Neural cell (in vitro differentiated cells): ENCODE measurements at regions not wholly inside any gene's neighbourhood (a gene's known extent, or its start where the extent isn't known, plus 50 kb on each side); places are given as distances from the start of the nearest gene placed in this dataset.

Source experiments
- H2AFZ ChIP-seq: fragments of 200-600, 300-800 bp; sonication (generic), shearing (Covaris generic); 2 replicates; pipeline ENCODE4 v1.6.0; 2014; ENCODE audit warnings: low read depth, mild to moderate bottlenecking, antibody characterized with exemption, low read length, moderate library complexity
- H3F3A ChIP-seq: fragments of 200-600 bp; shearing (Covaris generic); 2 replicates; pipeline ENCODE4 v1.6.1; 2016; ENCODE audit warnings: mild to moderate bottlenecking, moderate library complexity, mixed read lengths, antibody characterized with exemption, low read length; ENCODE audit not compliant: insufficient read depth, poor library complexity, severe bottlenecking
- H3K27ac ChIP-seq: fragments of 200-600, 300-800 bp; sonication (generic), shearing (Covaris generic); 2 replicates; pipeline ENCODE4 v1.5.1; 2014; ENCODE audit warnings: mild to moderate bottlenecking, low read length, moderate library complexity
- H3K27me3 ChIP-seq: fragments of 300-800, 200-600 bp; sonication (generic), shearing (Covaris generic); 2 replicates; pipeline ENCODE4 v1.6.0; 2014; ENCODE audit warnings: mild to moderate bottlenecking, low read depth, low read length, moderate library complexity; ENCODE audit not compliant: insufficient read depth
- H3K36me3 ChIP-seq: fragments of 300-800, 200-600 bp; sonication (generic), shearing (Covaris generic); 2 replicates; pipeline ENCODE4 v1.5.1; 2014; ENCODE audit warnings: mild to moderate bottlenecking, antibody characterized with exemption, low read length, moderate library complexity; ENCODE audit not compliant: insufficient read depth
- H3K4me2 ChIP-seq: fragments of 300-800, 200-600 bp; sonication (generic), shearing (Covaris generic); 2 replicates; pipeline ENCODE4 v1.6.0; 2014; ENCODE audit warnings: mild to moderate bottlenecking, low read length
- H3K4me3 ChIP-seq: fragments of 300-800, 200-600 bp; sonication (generic), shearing (Covaris generic); 2 replicates; pipeline ENCODE4 v1.5.1; 2014; ENCODE audit warnings: mild to moderate bottlenecking, low read length, moderate library complexity
- H3K79me2 ChIP-seq: fragments of 200-600 bp; shearing (Covaris generic); replicated peaks from 2 replicates; pipeline ENCODE4 v1.6.0; 2014; ENCODE audit warnings: mild to moderate bottlenecking, low read length, moderate library complexity; ENCODE audit not compliant: insufficient read depth
- H3K9ac ChIP-seq: fragments of 300-800, 200-600 bp; sonication (generic), shearing (Covaris generic); 2 replicates; pipeline ENCODE4 v1.6.1; 2016; ENCODE audit warnings: mild to moderate bottlenecking, low read length, mixed read lengths
- H3K9me2 ChIP-seq: fragments of 200-600 bp; shearing (Covaris generic); 2 replicates; pipeline ENCODE4 v1.6.1; 2016; ENCODE audit warnings: mild to moderate bottlenecking, low read length, mixed read lengths; ENCODE audit not compliant: insufficient read depth
- H3K9me3 ChIP-seq: fragments of 200-600, 300-800 bp; sonication (generic), shearing (Covaris generic); 2 replicates; pipeline ENCODE4 v1.6.1; 2016; ENCODE audit warnings: mild to moderate bottlenecking, mixed run types, low read length, moderate library complexity, mixed read lengths
- H4K20me1 ChIP-seq: fragments of 200-600 bp; shearing (Covaris generic); 2 replicates; pipeline ENCODE4 v1.6.1; 2016; ENCODE audit warnings: mild to moderate bottlenecking, mixed run types; ENCODE audit not compliant: insufficient read depth
- EP300 ChIP-seq: fragments of 450-650 bp; conservative IDR thresholded peaks from 2 replicates; pipeline ENCODE4 v1.6.1; 2014; ENCODE audit warnings: antibody characterized with exemption, mild to moderate bottlenecking, moderate library complexity; ENCODE audit not compliant: poor library complexity, severe bottlenecking
- EZH2 ChIP-seq: fragments of 200-600, 300-800 bp; shearing (Covaris generic), sonication (generic); IDR thresholded peaks from 2 replicates; pipeline ENCODE4 v1.6.1; 2014; ENCODE audit warnings: antibody characterized with exemption, low read length, borderline replicate concordance, mild to moderate bottlenecking; ENCODE audit not compliant: insufficient read depth, poor library complexity, severe bottlenecking
- MXI1 ChIP-seq: fragments of 450-650 bp; conservative IDR thresholded peaks from 2 replicates; pipeline ENCODE4 v1.6.1; 2014; ENCODE audit warnings: antibody characterized with exemption, mild to moderate bottlenecking; ENCODE audit not compliant: poor library complexity, severe bottlenecking
- POLR2AphosphoS5 ChIP-seq: IDR thresholded peaks from 2 replicates; pipeline ENCODE4 v1.6.1; 2012
- RAD21 ChIP-seq: fragments of 450-650 bp; conservative IDR thresholded peaks from 2 replicates; pipeline ENCODE4 v1.6.1; 2014; ENCODE audit warnings: antibody characterized with exemption, mild to moderate bottlenecking, moderate library complexity
- SMC3 ChIP-seq: fragments of 450-650 bp; conservative IDR thresholded peaks from 2 replicates; pipeline ENCODE4 v1.6.1; 2014; ENCODE audit warnings: antibody characterized with exemption, mild to moderate bottlenecking, moderate library complexity; ENCODE audit not compliant: poor library complexity
- TAF1 ChIP-seq: IDR thresholded peaks from 2 replicates; pipeline ENCODE4 v1.6.1; 2012; ENCODE audit warnings: low read depth
- TF ChIP-seq, protein P1 (sequence below): IDR thresholded peaks from 2 replicates; pipeline ENCODE4 v1.6.1; 2012; ENCODE audit warnings: borderline replicate concordance
- TF ChIP-seq, protein P2 (sequence below): fragments of 450-650 bp; IDR thresholded peaks from 2 replicates; pipeline ENCODE4 v1.5.1; 2014; ENCODE audit warnings: antibody characterized with exemption, mild to moderate bottlenecking, moderate library complexity; ENCODE audit not compliant: poor library complexity, severe bottlenecking

DNA sequence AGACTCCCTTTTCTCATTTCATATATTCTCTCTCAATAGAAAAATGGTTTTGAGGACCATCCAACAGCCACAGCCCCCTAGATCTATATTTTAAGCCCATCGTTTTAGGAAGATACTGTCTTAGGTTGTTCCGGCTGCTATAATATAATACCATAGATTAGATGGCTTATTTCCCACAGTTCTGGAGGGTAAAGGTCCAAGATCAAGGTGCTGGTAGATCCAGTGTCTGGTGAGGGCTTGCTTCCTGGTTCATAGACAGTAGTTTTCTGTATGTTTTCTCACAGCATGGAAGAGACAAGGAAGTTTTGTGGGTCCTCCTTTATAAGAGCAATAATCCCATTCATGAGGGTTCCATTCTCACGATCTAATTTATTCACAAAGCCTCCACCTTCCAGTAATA, 215.1 kb downstream of the AASDHPPT start:
- no peaks in the 10 kb centered on the region for H3K27me3 ChIP-seq
- H4K20me1 ChIP-seq, result no peaks in the 10 kb centered on the region
- no peak for TF ChIP-seq SMC3
- H3K9me2 ChIP-seq, result no peaks in the 10 kb centered on the region
- no peaks in the 10 kb centered on the region for H3K79me2 ChIP-seq
- no peaks in the 10 kb centered on the region for H3K36me3 ChIP-seq
- no peak overlapping the region for H3K9ac ChIP-seq
- H3K4me2 ChIP-seq, result no peak overlapping the region
- no peak overlapping the region for H2AFZ ChIP-seq
- H3F3A ChIP-seq, result no peaks in the 10 kb centered on the region
- no peak overlapping the region for H3K4me3 ChIP-seq
- H3K27ac ChIP-seq, result no peak overlapping the region
- H3K9me3 ChIP-seq, result no peaks in the 10 kb centered on the region

DNA sequence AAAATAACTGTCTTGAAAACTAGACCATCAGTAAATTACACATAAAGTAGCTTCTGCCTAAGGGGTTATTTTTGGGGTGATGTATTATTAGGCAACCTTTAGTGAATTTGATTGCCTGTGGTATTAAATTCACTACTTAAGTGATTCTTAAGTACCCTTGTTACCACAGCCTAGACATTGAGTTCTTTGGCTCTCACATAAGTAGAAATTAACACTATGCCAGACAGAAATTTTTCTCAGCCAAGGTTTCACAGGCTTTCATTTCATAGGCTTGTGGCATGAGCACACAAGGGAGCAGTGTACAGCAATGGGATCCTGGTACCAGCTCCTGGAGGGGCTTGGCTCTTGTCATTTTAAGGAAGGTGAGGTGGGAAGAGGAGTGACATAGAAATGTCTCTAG, 218.5 kb downstream of the AASDHPPT start:
- no peaks in the 10 kb centered on the region for H3K79me2 ChIP-seq
- no peaks in the 10 kb centered on the region for H3K9me2 ChIP-seq
- H3K27ac ChIP-seq, result no peak overlapping the region
- H2AFZ ChIP-seq, result no peak overlapping the region
- H3K9me3 ChIP-seq, result no peaks in the 10 kb centered on the region
- no peak overlapping the region for H3K9ac ChIP-seq
- TF ChIP-seq POLR2AphosphoS5, result no peak
- TF ChIP-seq, protein P1, sequence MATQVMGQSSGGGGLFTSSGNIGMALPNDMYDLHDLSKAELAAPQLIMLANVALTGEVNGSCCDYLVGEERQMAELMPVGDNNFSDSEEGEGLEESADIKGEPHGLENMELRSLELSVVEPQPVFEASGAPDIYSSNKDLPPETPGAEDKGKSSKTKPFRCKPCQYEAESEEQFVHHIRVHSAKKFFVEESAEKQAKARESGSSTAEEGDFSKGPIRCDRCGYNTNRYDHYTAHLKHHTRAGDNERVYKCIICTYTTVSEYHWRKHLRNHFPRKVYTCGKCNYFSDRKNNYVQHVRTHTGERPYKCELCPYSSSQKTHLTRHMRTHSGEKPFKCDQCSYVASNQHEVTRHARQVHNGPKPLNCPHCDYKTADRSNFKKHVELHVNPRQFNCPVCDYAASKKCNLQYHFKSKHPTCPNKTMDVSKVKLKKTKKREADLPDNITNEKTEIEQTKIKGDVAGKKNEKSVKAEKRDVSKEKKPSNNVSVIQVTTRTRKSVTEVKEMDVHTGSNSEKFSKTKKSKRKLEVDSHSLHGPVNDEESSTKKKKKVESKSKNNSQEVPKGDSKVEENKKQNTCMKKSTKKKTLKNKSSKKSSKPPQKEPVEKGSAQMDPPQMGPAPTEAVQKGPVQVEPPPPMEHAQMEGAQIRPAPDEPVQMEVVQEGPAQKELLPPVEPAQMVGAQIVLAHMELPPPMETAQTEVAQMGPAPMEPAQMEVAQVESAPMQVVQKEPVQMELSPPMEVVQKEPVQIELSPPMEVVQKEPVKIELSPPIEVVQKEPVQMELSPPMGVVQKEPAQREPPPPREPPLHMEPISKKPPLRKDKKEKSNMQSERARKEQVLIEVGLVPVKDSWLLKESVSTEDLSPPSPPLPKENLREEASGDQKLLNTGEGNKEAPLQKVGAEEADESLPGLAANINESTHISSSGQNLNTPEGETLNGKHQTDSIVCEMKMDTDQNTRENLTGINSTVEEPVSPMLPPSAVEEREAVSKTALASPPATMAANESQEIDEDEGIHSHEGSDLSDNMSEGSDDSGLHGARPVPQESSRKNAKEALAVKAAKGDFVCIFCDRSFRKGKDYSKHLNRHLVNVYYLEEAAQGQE, result no peak
- no peak for TF ChIP-seq EP300
- TF ChIP-seq SMC3, result no peak
- no peak for TF ChIP-seq EZH2
- TF ChIP-seq MXI1, result no peak
- TF ChIP-seq, protein P2, sequence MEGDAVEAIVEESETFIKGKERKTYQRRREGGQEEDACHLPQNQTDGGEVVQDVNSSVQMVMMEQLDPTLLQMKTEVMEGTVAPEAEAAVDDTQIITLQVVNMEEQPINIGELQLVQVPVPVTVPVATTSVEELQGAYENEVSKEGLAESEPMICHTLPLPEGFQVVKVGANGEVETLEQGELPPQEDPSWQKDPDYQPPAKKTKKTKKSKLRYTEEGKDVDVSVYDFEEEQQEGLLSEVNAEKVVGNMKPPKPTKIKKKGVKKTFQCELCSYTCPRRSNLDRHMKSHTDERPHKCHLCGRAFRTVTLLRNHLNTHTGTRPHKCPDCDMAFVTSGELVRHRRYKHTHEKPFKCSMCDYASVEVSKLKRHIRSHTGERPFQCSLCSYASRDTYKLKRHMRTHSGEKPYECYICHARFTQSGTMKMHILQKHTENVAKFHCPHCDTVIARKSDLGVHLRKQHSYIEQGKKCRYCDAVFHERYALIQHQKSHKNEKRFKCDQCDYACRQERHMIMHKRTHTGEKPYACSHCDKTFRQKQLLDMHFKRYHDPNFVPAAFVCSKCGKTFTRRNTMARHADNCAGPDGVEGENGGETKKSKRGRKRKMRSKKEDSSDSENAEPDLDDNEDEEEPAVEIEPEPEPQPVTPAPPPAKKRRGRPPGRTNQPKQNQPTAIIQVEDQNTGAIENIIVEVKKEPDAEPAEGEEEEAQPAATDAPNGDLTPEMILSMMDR, result no peak
- no peak for TF ChIP-seq TAF1
- TF ChIP-seq RAD21, result no peak
- no peaks in the 10 kb centered on the region for H3K27me3 ChIP-seq
- no peak overlapping the region for H3K4me3 ChIP-seq
- no peaks in the 10 kb centered on the region for H3K36me3 ChIP-seq
- H4K20me1 ChIP-seq, result no peaks in the 10 kb centered on the region
- no peaks in the 10 kb centered on the region for H3F3A ChIP-seq
- H3K4me2 ChIP-seq, result no peak overlapping the region

DNA sequence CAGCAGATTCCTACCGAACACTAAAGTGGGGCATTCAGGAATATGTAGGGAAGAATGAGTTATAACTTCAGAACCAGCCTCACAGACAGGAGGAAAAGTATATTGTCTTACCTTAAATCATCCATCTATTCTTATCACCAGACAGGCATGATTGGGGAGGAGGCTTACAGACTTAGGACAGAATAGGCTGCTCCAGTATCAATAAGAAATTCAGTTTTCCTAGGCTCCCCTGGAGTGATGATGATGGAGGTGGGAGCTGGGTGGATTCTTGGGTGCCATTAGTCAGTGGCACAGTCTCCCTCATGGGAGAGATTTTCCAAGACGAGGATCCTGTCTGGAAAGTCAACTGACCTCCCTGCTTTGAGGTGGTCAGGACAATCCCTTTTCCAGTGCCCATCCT, 225.0 kb downstream of the AASDHPPT start:
- Histone ChIP-seq H3K4me3 (no peak overlapping the region), H4K20me1 (no peaks in the 10 kb centered on the region), H3K27me3 (no peaks in the 10 kb centered on the region), H3K79me2 (no peaks in the 10 kb centered on the region), H3F3A (no peaks in the 10 kb centered on the region), H3K36me3 (no peaks in the 10 kb centered on the region), H3K27ac (no peak overlapping the region), H3K9me3 (no peaks in the 10 kb centered on the region), H3K4me2 (no peak overlapping the region), H2AFZ (no peak overlapping the region), H3K9me2 (no peaks in the 10 kb centered on the region), H3K9ac (no peak overlapping the region)
- TF ChIP-seq EZH2 (no peak), SMC3 (no peak), EP300 (no peak), MXI1 (no peak), TAF1 (no peak), RAD21 (no peak), POLR2AphosphoS5 (no peak)
- TF ChIP-seq, protein P2, result no peak
- TF ChIP-seq, protein P1, result no peak
